ENCODE measurements at regions not wholly inside any gene's neighbourhood (a gene's known extent, or its start where the extent isn't known, plus 50 kb on each side); places are given as distances from the start of the nearest gene placed in this dataset.
"Not testable (repeated sequence)": the region's sequence is repeated elsewhere in the genome, so short reads cannot be mapped to it uniquely, and the experiment has no call there.

- DNase-seq (ENCODE audit: low spot score): no peak
Observed at GRCh38 chr4:171524903-171525302, 288.3 kb upstream of the GALNTL6 start.

GRCh38 chr4:171521726-171522125, 291.5 kb upstream of the GALNTL6 start:
- no peak for DNase-seq (ENCODE audit: low spot score)

- DNase-seq (ENCODE audit: low spot score): no peak
Observed at GRCh38 chr4:171519457-171519856, 293.7 kb upstream of the GALNTL6 start.

- DNase-seq (ENCODE audit: low spot score): no peak
Observed at GRCh38 chr4:171517883-171518282, 295.3 kb upstream of the GALNTL6 start.

GRCh38 chr4:171516694-171517093, 296.5 kb upstream of the GALNTL6 start:
- DNase-seq (ENCODE audit: low spot score): no peak

- DNase-seq (ENCODE audit: low spot score): no peak
Observed at GRCh38 chr4:171484681-171485080, 328.5 kb upstream of the GALNTL6 start.

- DNase-seq (ENCODE audit: low spot score): no peak
Observed at GRCh38 chr4:171478181-171478580, 335.0 kb upstream of the GALNTL6 start.

GRCh38 chr4:171475111-171475510, 338.1 kb upstream of the GALNTL6 start:
- DNase-seq (ENCODE audit: low spot score): not testable (repeated sequence)

GRCh38 chr4:171473155-171473554, 340.0 kb upstream of the GALNTL6 start:
- DNase-seq (ENCODE audit: low spot score): no peak

GRCh38 chr4:171472230-171472629, 341.0 kb upstream of the GALNTL6 start:
- no peak for DNase-seq (ENCODE audit: low spot score)

- DNase-seq (ENCODE audit: low spot score): no peak
Observed at GRCh38 chr4:171464499-171464898, 348.7 kb upstream of the GALNTL6 start.

GRCh38 chr4:171461191-171461590, 352.0 kb upstream of the GALNTL6 start:
- DNase-seq (ENCODE audit: low spot score): no peak

GRCh38 chr4:171448919-171449481, 364.2 kb upstream of the GALNTL6 start:
- no peak for DNase-seq (ENCODE audit: low spot score)

- no peak for DNase-seq (ENCODE audit: low spot score)
Observed at GRCh38 chr4:171448358-171448757, 364.8 kb upstream of the GALNTL6 start.

- no peak for DNase-seq (ENCODE audit: low spot score)
Observed at GRCh38 chr4:171441300-171441941, 371.8 kb upstream of the GALNTL6 start.

GRCh38 chr4:171433674-171434073, 379.5 kb upstream of the GALNTL6 start:
- no peak for DNase-seq (ENCODE audit: low spot score)

- DNase-seq (ENCODE audit: low spot score): no peak
Observed at GRCh38 chr4:171432536-171432935, 380.7 kb upstream of the GALNTL6 start.

GRCh38 chr4:171430495-171430894, 382.7 kb upstream of the GALNTL6 start:
- DNase-seq (ENCODE audit: low spot score): no peak

- no peak for DNase-seq (ENCODE audit: low spot score)
Observed at GRCh38 chr4:171397175-171397574, 416.0 kb upstream of the GALNTL6 start.

GRCh38 chr4:171390626-171391025, 422.6 kb upstream of the GALNTL6 start:
- DNase-seq (ENCODE audit: low spot score): no peak

GRCh38 chr4:171378323-171378722, 434.9 kb upstream of the GALNTL6 start:
- DNase-seq (ENCODE audit: low spot score): no peak

- no peak for DNase-seq (ENCODE audit: low spot score)
Observed at GRCh38 chr4:171376724-171377123, 436.5 kb upstream of the GALNTL6 start.

GRCh38 chr4:171353535-171353934, 459.7 kb upstream of the GALNTL6 start:
- no peak for DNase-seq (ENCODE audit: low spot score)

GRCh38 chr4:171348090-171348489, 465.1 kb upstream of the GALNTL6 start:
- DNase-seq (ENCODE audit: low spot score): no peak
